ENCODE measurements at regions not wholly inside any gene's neighbourhood (a gene's known extent, or its start where the extent isn't known, plus 50 kb on each side); places are given as distances from the start of the nearest gene placed in this dataset.

GRCh38 chr2:128607440-128607839 lies 288.8 kb upstream of the HS6ST1 start:
- TF ChIP-seq EZH2 (IDR thresholded peaks at IDR 0.05; ENCODE audit: low read length, unreplicated experiment) = no peak
- TF ChIP-seq EZH2phosphoT487 (IDR thresholded peaks at IDR 0.05; ENCODE audit: borderline replicate concordance, low read length) = no peak
- no peak for TF ChIP-seq CTCF (conservative IDR thresholded peaks at IDR 0.05; ENCODE audit: low read depth, low read length)
- Histone ChIP-seq H3K4me1 (ENCODE audit: insufficient read depth, low read length) (no peaks in the 10 kb centered on the region), H3K27ac (ENCODE audit: low read length) (no peak overlapping the region), H3K79me2 (ENCODE audit: low read length) (no peaks in the 10 kb centered on the region), H3K4me2 (ENCODE audit: low read length) (no peak overlapping the region), H3K9me3 (ENCODE audit: low read length) (no peaks in the 10 kb centered on the region), H3K9ac (ENCODE audit: low read length) (no peak overlapping the region), H3K9me2 (replicated peaks; ENCODE audit: low read length) (no peaks in the 10 kb centered on the region), H3K4me3 (ENCODE audit: low read length) (no peak overlapping the region), H3K36me3 (ENCODE audit: low read depth, low read length) (no peaks in the 10 kb centered on the region), H3F3A (ENCODE audit: low read length, unreplicated experiment) (no peaks in the 10 kb centered on the region), H3K27me3 (ENCODE audit: low read length) (peaks cover 27% of the 10 kb centered on the region), H4K20me1 (ENCODE audit: low read length) (no peaks in the 10 kb centered on the region), H2AFZ (ENCODE audit: low read length) (no peak overlapping the region)
- DNase-seq = no peak
- CTCF ChIA-PET = no interaction called here
- no peak for ATAC-seq
- intact Hi-C loops (cut with micrococcal nuclease) = no loop called here
- BruUV-seq (replicated peaks) = no TSS peak
- POLR2A ChIA-PET (ENCODE audit: unreplicated experiment) = no interaction called here

- TF ChIP-seq EZH2 (IDR thresholded peaks at IDR 0.05; ENCODE audit: low read length, unreplicated experiment) = no peak
- TF ChIP-seq CTCF (conservative IDR thresholded peaks at IDR 0.05; ENCODE audit: low read depth, low read length) = no peak
- ChIA-PET POLR2A (ENCODE audit: unreplicated experiment) (no interaction called here), CTCF (no interaction called here)
- no peak overlapping the region for H3K9ac ChIP-seq (ENCODE audit: low read length)
- H3K4me3 ChIP-seq (ENCODE audit: low read length) = peak overlapping the region; percentile 27; the same call in 1 of the 2 replicates
- H3K27ac ChIP-seq (ENCODE audit: low read length) = no peak overlapping the region
- no peaks in the 10 kb centered on the region for H3K9me2 ChIP-seq (replicated peaks; ENCODE audit: low read length)
- no peaks in the 10 kb centered on the region for H3F3A ChIP-seq (ENCODE audit: low read length, unreplicated experiment)
- peak overlapping the region; percentile 49 for H3K4me2 ChIP-seq (ENCODE audit: low read length)
- BruUV-seq (replicated peaks) = no TSS peak
- intact Hi-C loops (cut with micrococcal nuclease) = no loop called here
- H3K9me3 ChIP-seq (ENCODE audit: low read length) = no peaks in the 10 kb centered on the region
- no peaks in the 10 kb centered on the region for H3K36me3 ChIP-seq (ENCODE audit: low read depth, low read length)
- no peaks in the 10 kb centered on the region for H3K79me2 ChIP-seq (ENCODE audit: low read length)
- H4K20me1 ChIP-seq (ENCODE audit: low read length) = no peaks in the 10 kb centered on the region
- peaks cover 29% of the 10 kb centered on the region for H3K27me3 ChIP-seq (ENCODE audit: low read length)
- H2AFZ ChIP-seq (ENCODE audit: low read length) = peak overlapping the region; percentile 55; the same call in 1 of the 2 replicates
- no peaks in the 10 kb centered on the region for H3K4me1 ChIP-seq (ENCODE audit: insufficient read depth, low read length)
- ATAC-seq = peak; percentile 15; the same call in 1 of the 2 replicates
- peak; percentile 4 for DNase-seq
These were observed 289.3 kb upstream of the HS6ST1 start for GRCh38 chr2:128607911-128608506.

- H3K36me3 ChIP-seq (ENCODE audit: low read depth, low read length) = no peaks in the 10 kb centered on the region
- H4K20me1 ChIP-seq (ENCODE audit: low read length) = no peaks in the 10 kb centered on the region
- H3K9me3 ChIP-seq (ENCODE audit: low read length) = no peaks in the 10 kb centered on the region
- no TSS peak for BruUV-seq (replicated peaks)
- no peak overlapping the region for H3K4me2 ChIP-seq (ENCODE audit: low read length)
- no peaks in the 10 kb centered on the region for H3F3A ChIP-seq (ENCODE audit: low read length, unreplicated experiment)
- H2AFZ ChIP-seq (ENCODE audit: low read length) = no peak overlapping the region
- no peak for ATAC-seq
- no peaks in the 10 kb centered on the region for H3K79me2 ChIP-seq (ENCODE audit: low read length)
- no peak for TF ChIP-seq EZH2phosphoT487 (IDR thresholded peaks at IDR 0.05; ENCODE audit: borderline replicate concordance, low read length)
- no peak for TF ChIP-seq CTCF (conservative IDR thresholded peaks at IDR 0.05; ENCODE audit: low read depth, low read length)
- TF ChIP-seq EZH2 (IDR thresholded peaks at IDR 0.05; ENCODE audit: low read length, unreplicated experiment) = no peak
- no peaks in the 10 kb centered on the region for H3K9me2 ChIP-seq (replicated peaks; ENCODE audit: low read length)
- H3K9ac ChIP-seq (ENCODE audit: low read length) = no peak overlapping the region
- no peak for DNase-seq
- intact Hi-C loops (cut with micrococcal nuclease) = no loop called here
- ChIA-PET POLR2A (ENCODE audit: unreplicated experiment) (no interaction called here), CTCF (no interaction called here)
- H3K27ac ChIP-seq (ENCODE audit: low read length) = no peak overlapping the region
- no peak overlapping the region for H3K4me3 ChIP-seq (ENCODE audit: low read length)
- no peaks in the 10 kb centered on the region for H3K4me1 ChIP-seq (ENCODE audit: insufficient read depth, low read length)
- peaks cover 29% of the 10 kb centered on the region for H3K27me3 ChIP-seq (ENCODE audit: low read length)
These were observed 290.5 kb upstream of the HS6ST1 start for GRCh38 chr2:128608921-128609880.
